K562 (cell line): ENCODE measurements at regions not wholly inside any gene's neighbourhood (a gene's known extent, or its start where the extent isn't known, plus 50 kb on each side); places are given as distances from the start of the nearest gene placed in this dataset.

Source experiments
- ATAC-seq: fragments of 200-7000 bp; cut with Tn5 transposase; 3 replicates; pipeline ENCODE4 v1.9.1; 2020; ENCODE audit warnings: moderate library complexity
- BruUV-seq: library from RNA; stranded (reverse); fragments of 400-500 nt; replicated peaks from 2 replicates; lab custom pipeline; 2021; lab: Mats Ljungman, UMichigan
- CTCF ChIA-PET: fragments of 300-600 bp; formaldehyde crosslinking; extraction: SDS; loops from one replicate; lab custom pipeline; 2021; ENCODE audit warnings: low intra/inter-chr PET ratio; lab: Yijun Ruan, JAX
- POLR2A ChIA-PET: fragments of 300-600, 350-650 bp; sonication (Branson Sonifier 250); formaldehyde crosslinking; extraction: SDS; loops from one replicate; lab custom pipeline; 2021; ENCODE audit warnings: antibody characterized with exemption, inconsistent platforms; lab: Yijun Ruan, JAX
- DNase-seq, 4 experiments: peaks; one replicate each; pipeline versions ENCODE4 v3.0.0 to v3.0.0-alpha.2; 2011 to 2018; ENCODE audit warnings: low spot score in 3 of 4, mixed read lengths in 3 of 4; ENCODE audit errors: extremely low read depth in 1 of 4
- FAIRE-seq: peaks from 2 replicates; lab custom pipeline; 2011; peaks lifted over from hg19 to GRCh38; lab: Jason Lieb, UNC
- H2AFZ ChIP-seq: 2 replicates; pipeline ENCODE4 v1.6.0; 2011; ENCODE audit warnings: low read depth, low read length, control low read depth, inconsistent platforms
- H3K27ac ChIP-seq: fragments of 200-600 bp; 3 replicates; pipeline ENCODE4 v1.8.0; 2011; ENCODE audit warnings: low read depth, mild to moderate bottlenecking, control low read depth, inconsistent platforms, low read length, moderate library complexity, mixed read lengths; ENCODE audit errors: extremely low read depth
- H3K27me3 ChIP-seq, 2 experiments: fragments of 300-600 bp in 1 of 2; 2 replicates in 1 of 2; 3 replicates in 1 of 2; pipeline versions ENCODE4 v1.6.0 to v1.8.0; 2011; ENCODE audit warnings: inconsistent platforms in 2 of 2, low read length in 2 of 2, mild to moderate bottlenecking in 1 of 2, mixed read lengths in 1 of 2, moderate library complexity in 1 of 2; ENCODE audit not compliant: control insufficient read depth in 2 of 2, insufficient read depth in 2 of 2
- H3K36me3 ChIP-seq: fragments of 300-600 bp; 3 replicates; pipeline ENCODE4 v1.8.0; 2011; ENCODE audit warnings: mild to moderate bottlenecking, low read length, inconsistent platforms; ENCODE audit not compliant: control insufficient read depth, insufficient read depth
- H3K4me1 ChIP-seq, 2 experiments: fragments of 200-600 bp in 1 of 2; replicated peaks in 1 of 2; 2 replicates in 1 of 2; 3 replicates in 1 of 2; pipeline versions ENCODE4 v1.5.1 to v1.8.0; 2011; ENCODE audit warnings: inconsistent platforms in 2 of 2, low read length in 2 of 2, mild to moderate bottlenecking in 1 of 2, mixed read lengths in 1 of 2, moderate library complexity in 1 of 2; ENCODE audit not compliant: control insufficient read depth in 2 of 2, insufficient read depth in 2 of 2
- H3K4me2 ChIP-seq: 2 replicates; pipeline ENCODE4 v1.6.1; 2011; ENCODE audit warnings: low read length, control low read depth, inconsistent platforms, mixed read lengths; ENCODE audit not compliant: insufficient read depth
- H3K4me3 ChIP-seq: fragments of 200-600 bp; sonication (generic), shearing (Covaris generic); 2 replicates; pipeline ENCODE4 v1.5.1; 2016; ENCODE audit warnings: control low read depth, inconsistent platforms
- H3K79me2 ChIP-seq: fragments of 200-600 bp; 3 replicates; pipeline ENCODE4 v1.8.0; 2011; ENCODE audit warnings: low read length, inconsistent platforms; ENCODE audit not compliant: control insufficient read depth, insufficient read depth
- H3K9ac ChIP-seq, 2 experiments: 2 replicates each; pipeline versions ENCODE4 v1.6.0 to v1.6.1; 2011; ENCODE audit warnings: low read depth in 2 of 2, low read length in 2 of 2, control low read depth in 1 of 2, inconsistent platforms in 1 of 2, mild to moderate bottlenecking in 1 of 2, mixed read lengths in 1 of 2; ENCODE audit not compliant: insufficient read depth in 1 of 2
- H3K9me1 ChIP-seq: one replicate; pipeline ENCODE4 v1.6.0; 2011; ENCODE audit warnings: inconsistent platforms, mild to moderate bottlenecking, low read length, moderate library complexity; ENCODE audit not compliant: control insufficient read depth, insufficient read depth
- H3K9me3 ChIP-seq: replicated peaks from 2 replicates; pipeline ENCODE4 v1.5.1; 2011; ENCODE audit warnings: low read depth, low read length, inconsistent platforms; ENCODE audit not compliant: control insufficient read depth, insufficient read depth
- H4K20me1 ChIP-seq: replicated peaks from 2 replicates; pipeline ENCODE4 v1.6.1; 2011; ENCODE audit warnings: low read length, inconsistent platforms, mixed read lengths; ENCODE audit not compliant: control insufficient read depth, insufficient read depth
- CBX3 ChIP-seq, 2 experiments: IDR thresholded peaks; 1 replicate in 1 of 2; 2 replicates in 1 of 2; pipeline ENCODE4 v1.6.1; 2012; ENCODE audit warnings: inconsistent platforms in 2 of 2, low read length in 2 of 2, borderline replicate concordance in 1 of 2, control low read depth in 1 of 2
- CHD1 ChIP-seq: fragments of 200-600 bp; sonication (generic); IDR thresholded peaks from one replicate; pipeline ENCODE4 v1.6.1; 2012; ENCODE audit warnings: mild to moderate bottlenecking, moderate library complexity, low read length, inconsistent platforms
- HNRNPL ChIP-seq: fragments of 200-400 bp; formaldehyde crosslinking; IDR thresholded peaks from 2 replicates; pipeline ENCODE4 v1.6.1; 2017; ENCODE audit warnings: low read depth, mild to moderate bottlenecking, low read length
- MED1 ChIP-seq: sonication (generic); formaldehyde crosslinking; IDR thresholded peaks from 2 replicates; pipeline ENCODE4 v1.8.1; 2023; ENCODE audit warnings: missing genetic modification reagents, borderline replicate concordance
- PHF20 ChIP-seq: fragments of 450-650 bp; IDR thresholded peaks from 2 replicates; pipeline ENCODE4 v1.6.1; 2018; ENCODE audit not compliant: partially characterized antibody
- TAL1 ChIP-seq: fragments of 450-650 bp; IDR thresholded peaks from 2 replicates; pipeline ENCODE4 v1.6.1; 2016; ENCODE audit warnings: mild to moderate bottlenecking
- TSC22D4 ChIP-seq: fragments of 450-650 bp; IDR thresholded peaks from 2 replicates; pipeline ENCODE4 v1.6.1; 2016; ENCODE audit warnings: missing genetic modification characterization, missing biosample characterization, control low read depth
- ZFX ChIP-seq: sonication (generic); formaldehyde crosslinking; IDR thresholded peaks from 2 replicates; pipeline ENCODE4 v1.8.0; 2022; ENCODE audit warnings: mild to moderate bottlenecking, missing genetic modification reagents, moderate library complexity
- WGBS: fragments of 100-300 bp; shearing (Covaris generic); methylation state at CpG from one replicate; pipeline ENCODE4 v1.1.6; 2016; ENCODE audit warnings: low coverage, mixed read lengths; ENCODE audit not compliant: insufficient coverage; ENCODE audit errors: missing lambda C conversion rate; 5-methylcytosine and 5-hydroxymethylcytosine counted together
- in situ Hi-C: fragments of 300-500 bp; cut with MboI; formaldehyde crosslinking; loops from 4 replicates; pipeline ENCODE4 v1.15.0; 2018; ENCODE audit warnings: inconsistent platforms, mixed read lengths
- intact Hi-C: fragments of 100-400 bp; cut with micrococcal nuclease; formaldehyde crosslinking; loops from 2 replicates; pipeline ENCODE4 v1.14.2; 2022
- TF ChIP-seq, protein P1 (sequence below), 2 experiments: fragments of 450-650 bp; formaldehyde crosslinking in 1 of 2; IDR thresholded peaks; 2 replicates each; pipeline versions ENCODE4 v1.4.0 to v1.6.1; 2014 to 2020; ENCODE audit warnings: mild to moderate bottlenecking in 2 of 2, borderline replicate concordance in 1 of 2, low read depth in 1 of 2

DNA sequence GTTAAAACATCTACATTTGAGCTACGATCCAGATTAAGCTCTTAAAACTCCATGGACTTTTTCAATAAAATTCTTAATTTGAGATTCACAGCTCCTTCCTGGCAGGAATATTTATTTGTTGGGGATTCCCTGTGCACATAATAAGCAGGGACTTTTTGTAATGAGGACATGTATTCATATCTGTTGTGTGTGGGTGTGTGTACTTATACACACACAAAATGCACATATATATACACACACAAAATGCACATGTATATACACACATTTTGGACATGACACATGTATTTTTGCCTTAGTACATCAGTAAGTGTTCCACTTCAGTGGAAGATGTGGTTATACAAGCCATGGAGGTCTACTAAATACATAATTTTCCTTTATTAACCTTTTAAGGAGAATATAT lies 1131.1 kb upstream of the CDH2 start:
- DNase-seq (no peak), FAIRE-seq (no peak), ATAC-seq (no peak)
- H3K9me3 ChIP-seq = no peaks in the 10 kb centered on the region
- H4K20me1 ChIP-seq = no peaks in the 10 kb centered on the region
- no peak overlapping the region for H3K4me3 ChIP-seq
- intact Hi-C loops (no loop called here), in situ Hi-C loops (no loop called here)
- WGBS = 0% methylated on average over 1 of the region's 1 CpG
- BruUV-seq = no TSS peak
- ChIA-PET POLR2A (no interaction called here), CTCF (no interaction called here)
- H3K9me1 ChIP-seq = no peaks in the 10 kb centered on the region
- H3K9ac ChIP-seq = no peak overlapping the region
- H3K36me3 ChIP-seq = no peaks in the 10 kb centered on the region
- H2AFZ ChIP-seq = no peak overlapping the region
- no peaks in the 10 kb centered on the region for H3K79me2 ChIP-seq
- H3K27me3 ChIP-seq = no peaks in the 10 kb centered on the region
- H3K27ac ChIP-seq = no peak overlapping the region
- H3K4me1 ChIP-seq = no peaks in the 10 kb centered on the region
- TF ChIP-seq CBX3 (IDR thresholded peaks at IDR 0.05; ENCODE audit: borderline replicate concordance in 1 of 2, low read length in 2 of 2) (no peak), MED1 (CRISPR knock-in tag) (no peak), TSC22D4 (tag) (no peak), CHD1 (no peak), HNRNPL (no peak), ZFX (CRISPR knock-in tag) (no peak), PHF20 (no peak), TAL1 (no peak)
- TF ChIP-seq, protein P1, sequence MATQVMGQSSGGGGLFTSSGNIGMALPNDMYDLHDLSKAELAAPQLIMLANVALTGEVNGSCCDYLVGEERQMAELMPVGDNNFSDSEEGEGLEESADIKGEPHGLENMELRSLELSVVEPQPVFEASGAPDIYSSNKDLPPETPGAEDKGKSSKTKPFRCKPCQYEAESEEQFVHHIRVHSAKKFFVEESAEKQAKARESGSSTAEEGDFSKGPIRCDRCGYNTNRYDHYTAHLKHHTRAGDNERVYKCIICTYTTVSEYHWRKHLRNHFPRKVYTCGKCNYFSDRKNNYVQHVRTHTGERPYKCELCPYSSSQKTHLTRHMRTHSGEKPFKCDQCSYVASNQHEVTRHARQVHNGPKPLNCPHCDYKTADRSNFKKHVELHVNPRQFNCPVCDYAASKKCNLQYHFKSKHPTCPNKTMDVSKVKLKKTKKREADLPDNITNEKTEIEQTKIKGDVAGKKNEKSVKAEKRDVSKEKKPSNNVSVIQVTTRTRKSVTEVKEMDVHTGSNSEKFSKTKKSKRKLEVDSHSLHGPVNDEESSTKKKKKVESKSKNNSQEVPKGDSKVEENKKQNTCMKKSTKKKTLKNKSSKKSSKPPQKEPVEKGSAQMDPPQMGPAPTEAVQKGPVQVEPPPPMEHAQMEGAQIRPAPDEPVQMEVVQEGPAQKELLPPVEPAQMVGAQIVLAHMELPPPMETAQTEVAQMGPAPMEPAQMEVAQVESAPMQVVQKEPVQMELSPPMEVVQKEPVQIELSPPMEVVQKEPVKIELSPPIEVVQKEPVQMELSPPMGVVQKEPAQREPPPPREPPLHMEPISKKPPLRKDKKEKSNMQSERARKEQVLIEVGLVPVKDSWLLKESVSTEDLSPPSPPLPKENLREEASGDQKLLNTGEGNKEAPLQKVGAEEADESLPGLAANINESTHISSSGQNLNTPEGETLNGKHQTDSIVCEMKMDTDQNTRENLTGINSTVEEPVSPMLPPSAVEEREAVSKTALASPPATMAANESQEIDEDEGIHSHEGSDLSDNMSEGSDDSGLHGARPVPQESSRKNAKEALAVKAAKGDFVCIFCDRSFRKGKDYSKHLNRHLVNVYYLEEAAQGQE (IDR thresholded peaks at IDR 0.05; ENCODE audit: borderline replicate concordance) = no peak
- TF ChIP-seq, protein P1 (CRISPR knock-in tag; IDR thresholded peaks at IDR 0.05; ENCODE audit: low read depth) = no peak
- H3K4me2 ChIP-seq = no peak overlapping the region
